ENCODE measurements at regions not wholly inside any gene's neighbourhood (a gene's known extent, or its start where the extent isn't known, plus 50 kb on each side); places are given as distances from the start of the nearest gene placed in this dataset.

- no peak for TF ChIP-seq CTCF (conservative IDR thresholded peaks at IDR 0.05; ENCODE audit: low read depth in 2 of 2)
- no peak for TF ChIP-seq POLR2AphosphoS5 (IDR thresholded peaks at IDR 0.05; ENCODE audit: low read depth)
- no peak for TF ChIP-seq EZH2 (IDR thresholded peaks at IDR 0.05; ENCODE audit: low read depth, unreplicated experiment)
- TF ChIP-seq CREB1 (CRISPR knock-in tag; IDR thresholded peaks at IDR 0.05; ENCODE audit: low read depth), result no peak
- TF ChIP-seq JUNB (IDR thresholded peaks at IDR 0.05; ENCODE audit: unreplicated experiment), result no peak
These were observed 620.2 kb downstream of the ETNK1 start for GRCh38 chr12:23245186-23245585.

Measured in GM23338 (cell line).